ELF-1 (cell line): ENCODE measurements at regions not wholly inside any gene's neighbourhood (a gene's known extent, or its start where the extent isn't known, plus 50 kb on each side); places are given as distances from the start of the nearest gene placed in this dataset.

Experiments used
- DNase-seq: peaks from one replicate; pipeline ENCODE4 v3.0.0-alpha.2; 2016; ENCODE audit warnings: low read depth, low spot score

GRCh38 chr4:53777244-53777984 is 186.1 kb upstream of the LNX1 start:
- DNase-seq = no peak

- DNase-seq = no peak
These were observed 184.9 kb upstream of the LNX1 start for GRCh38 chr4:53776141-53776540.

- no peak for DNase-seq
These were observed 184.1 kb upstream of the LNX1 start for GRCh38 chr4:53775381-53775780.

- DNase-seq = no peak
These were observed 180.0 kb upstream of the LNX1 start for GRCh38 chr4:53771326-53771725.

GRCh38 chr4:53767482-53767881 is 176.2 kb upstream of the LNX1 start:
- DNase-seq = no peak

GRCh38 chr4:53764761-53765490 is 173.6 kb upstream of the LNX1 start:
- DNase-seq = no peak

- no peak for DNase-seq
These were observed 172.7 kb upstream of the LNX1 start for GRCh38 chr4:53763813-53764597.

- no peak for DNase-seq
These were observed 164.4 kb upstream of the LNX1 start for GRCh38 chr4:53755656-53756055.

GRCh38 chr4:53752124-53752523 is 160.8 kb upstream of the LNX1 start:
- no peak for DNase-seq

GRCh38 chr4:53748328-53748772 is 157.1 kb upstream of the LNX1 start:
- no peak for DNase-seq

- DNase-seq = no peak
These were observed 156.1 kb upstream of the LNX1 start for GRCh38 chr4:53747401-53747800.

- peak; percentile 37 for DNase-seq
These were observed 153.3 kb upstream of the LNX1 start for GRCh38 chr4:53744446-53745160.

- DNase-seq = no peak
These were observed 143.5 kb upstream of the LNX1 start for GRCh38 chr4:53734584-53735353.

- no peak for DNase-seq
These were observed 142.9 kb upstream of the LNX1 start for GRCh38 chr4:53734182-53734581.

- DNase-seq = no peak
These were observed 141.4 kb upstream of the LNX1 start for GRCh38 chr4:53732661-53733060.

- DNase-seq = no peak
These were observed 138.9 kb upstream of the LNX1 start for GRCh38 chr4:53730031-53730805.

GRCh38 chr4:53722110-53722509 is 130.8 kb upstream of the LNX1 start:
- DNase-seq = no peak

GRCh38 chr4:53721263-53721662 is 130.0 kb upstream of the LNX1 start:
- DNase-seq = no peak

GRCh38 chr4:53720776-53721175 is 129.5 kb upstream of the LNX1 start:
- no peak for DNase-seq

- no peak for DNase-seq
These were observed 125.8 kb upstream of the LNX1 start for GRCh38 chr4:53717064-53717549.
